Gastrocnemius medialis (tissue), 4 donors: ENCODE measurements at regions not wholly inside any gene's neighbourhood (a gene's known extent, or its start where the extent isn't known, plus 50 kb on each side); places are given as distances from the start of the nearest gene placed in this dataset.
A peak's percentile ranks its signal among the peaks of the same experiment; 100 is the strongest.

Source experiments
- ATAC-seq, 2 donors: fragments of 150-250 bp; one replicate each; pipeline ENCODE4 v1.9.1; 2016
- DNase-seq, 2 donors: peaks; one replicate each; pipeline ENCODE4 v3.0.0-alpha.2; 2019
- H3K27ac ChIP-seq, 4 donors: fragments of 200-600 bp; sonication (generic); 1 replicate in 1 of 4; 2 replicates in 3 of 4; pipeline ENCODE4 v1.5.1; 2016 to 2018; ENCODE audit warnings: mild to moderate bottlenecking in 2 of 4, moderate library complexity in 1 of 4
- H3K27me3 ChIP-seq, 3 donors: fragments of 200-600 bp; sonication (generic) in 2 of 3; 1 replicate in 1 of 3; 2 replicates in 2 of 3; pipeline versions ENCODE4 v1.5.1 to v1.6.0; 2016 to 2019; ENCODE audit warnings: mild to moderate bottlenecking in 1 of 3, moderate library complexity in 1 of 3
- H3K36me3 ChIP-seq, 2 donors: fragments of 200-600 bp; sonication (generic) in 1 of 2; one replicate each; pipeline ENCODE4 v1.5.1; 2017 to 2018
- H3K4me1 ChIP-seq, 2 donors: fragments of 200-600 bp; sonication (generic) in 1 of 2; one replicate each; pipeline ENCODE4 v1.5.1; 2016 to 2017; ENCODE audit warnings: mild to moderate bottlenecking in 2 of 2
- H3K4me3 ChIP-seq, 4 donors: fragments of 200-600 bp; sonication (generic) in 3 of 4; 1 replicate in 1 of 4; 2 replicates in 3 of 4; pipeline ENCODE4 v1.5.1; 2016 to 2019; ENCODE audit warnings: mild to moderate bottlenecking in 2 of 4
- H3K9me3 ChIP-seq, 3 donors: fragments of 200-600 bp; sonication (generic) in 2 of 3; 1 replicate in 1 of 3; 2 replicates in 2 of 3; pipeline ENCODE4 v1.5.1; 2016 to 2019
- CTCF ChIP-seq, 5 experiments: fragments of 450-650 bp in 3 of 5; fragments of 200-600 bp in 2 of 5; sonication (generic) in 2 of 5; IDR thresholded peaks in 4 of 5; conservative IDR thresholded peaks in 1 of 5; 1 replicate in 4 of 5; 2 replicates in 1 of 5; pipeline ENCODE4 v1.5.1; 2016 to 2019; ENCODE audit warnings: antibody characterized with exemption in 5 of 5, mild to moderate bottlenecking in 3 of 5, moderate library complexity in 3 of 5
- POLR2A ChIP-seq, 2 donors: fragments of 450-650 bp; IDR thresholded peaks; one replicate each; pipeline ENCODE4 v1.6.1; 2017; ENCODE audit warnings: antibody characterized with exemption in 2 of 2, mild to moderate bottlenecking in 2 of 2, moderate library complexity in 2 of 2
- in situ Hi-C, 4 donors: fragments of 200-750 bp; cut with MboI; loops; one replicate each; pipeline versions ENCODE4 v1.15.0 to v1.8.0; 2017; ENCODE audit warnings: low sequenced_read_pairs in 4 of 4
- intact Hi-C: fragments of 100-400 bp; cut with DNase I; formaldehyde crosslinking; loops from one replicate; pipeline ENCODE4 v1.15.1; 2023; ENCODE audit warnings: low total_unique reads

- H3K36me3 ChIP-seq = no peaks in the 10 kb centered on the region
- H3K4me3 ChIP-seq = no peak overlapping the region
- ATAC-seq = no peak
- intact Hi-C loops = no loop called here
- H3K27ac ChIP-seq = no peak overlapping the region
- H3K9me3 ChIP-seq = no peaks in the 10 kb centered on the region
- in situ Hi-C loops = no loop called here
- no peaks in the 10 kb centered on the region for H3K4me1 ChIP-seq
- no peaks in the 10 kb centered on the region for H3K27me3 ChIP-seq
- no peak for TF ChIP-seq CTCF (IDR thresholded peaks at IDR 0.05 in 4 of 5, conservative IDR thresholded peaks at IDR 0.05 in 1 of 5)
- TF ChIP-seq POLR2A (IDR thresholded peaks at IDR 0.05) = no peak
- DNase-seq = no peak
These were observed 208.9 kb upstream of the PRSS1 start for GRCh38 chr7:142540371-142540770.

GRCh38 chr7:142539901-142540300 is 209.4 kb upstream of the PRSS1 start:
- H3K4me3 ChIP-seq = no peak overlapping the region
- H3K27me3 ChIP-seq = no peaks in the 10 kb centered on the region
- no peaks in the 10 kb centered on the region for H3K4me1 ChIP-seq
- H3K27ac ChIP-seq = no peak overlapping the region
- ATAC-seq (no peak), DNase-seq (no peak)
- in situ Hi-C loops = loop anchor here in 1 of 4 donors (10.0 kb wide), 2 partner anchors 95 to 245 kb away; no protein-coding TSS in a partner anchor
- no peaks in the 10 kb centered on the region for H3K9me3 ChIP-seq
- H3K36me3 ChIP-seq = no peaks in the 10 kb centered on the region
- TF ChIP-seq CTCF (IDR thresholded peaks at IDR 0.05 in 4 of 5, conservative IDR thresholded peaks at IDR 0.05 in 1 of 5) (no peak), POLR2A (IDR thresholded peaks at IDR 0.05) (no peak)
- intact Hi-C loops = loop anchor here (10.0 kb wide), 2 partner anchors 45 to 95 kb away; no protein-coding TSS in a partner anchor

GRCh38 chr7:142537760-142538159 is 211.5 kb upstream of the PRSS1 start:
- in situ Hi-C loops = loop anchor here in 1 of 4 donors (10.0 kb wide), 2 partner anchors 97 to 247 kb away; no protein-coding TSS in a partner anchor

GRCh38 chr7:142535123-142535779 is 214.0 kb upstream of the PRSS1 start:
- Histone ChIP-seq H3K27ac (no peak overlapping the region), H3K36me3 (no peaks in the 10 kb centered on the region), H3K9me3 (no peaks in the 10 kb centered on the region), H3K4me1 (no peaks in the 10 kb centered on the region), H3K4me3 (no peak overlapping the region), H3K27me3 (no peaks in the 10 kb centered on the region)
- DNase-seq (peak; percentile 35 to 50), ATAC-seq (peak; percentile 94 to 99)
- TF ChIP-seq CTCF (IDR thresholded peaks at IDR 0.05 in 4 of 5, conservative IDR thresholded peaks at IDR 0.05 in 1 of 5) (peak; percentile 60 to 82 (median 75)), POLR2A (IDR thresholded peaks at IDR 0.05) (no peak)
- intact Hi-C loops = loop anchor here (10.0 kb wide), 2 partner anchors 50 to 100 kb away; no protein-coding TSS in a partner anchor
- in situ Hi-C loops = loop anchor here in 1 of 4 donors (10.0 kb wide), 2 partner anchors 100 to 250 kb away; no protein-coding TSS in a partner anchor

More at GRCh38 chr7:142537760-142538159, 211.5 kb upstream of the PRSS1 start:
- H3K36me3 ChIP-seq = no peaks in the 10 kb centered on the region
- intact Hi-C loops = loop anchor here (1.0 to 10.0 kb wide), 3 partner anchors 47 to 246 kb away; no protein-coding TSS in a partner anchor
- TF ChIP-seq CTCF (IDR thresholded peaks at IDR 0.05 in 4 of 5, conservative IDR thresholded peaks at IDR 0.05 in 1 of 5) (no peak), POLR2A (IDR thresholded peaks at IDR 0.05) (no peak)
- H3K9me3 ChIP-seq = no peaks in the 10 kb centered on the region
- H3K27ac ChIP-seq = no peak overlapping the region
- H3K27me3 ChIP-seq = no peaks in the 10 kb centered on the region
- no peak overlapping the region for H3K4me3 ChIP-seq
- no peaks in the 10 kb centered on the region for H3K4me1 ChIP-seq
- DNase-seq (no peak), ATAC-seq (no peak)
